PC-9 (cell line): ENCODE measurements at regions not wholly inside any gene's neighbourhood (a gene's known extent, or its start where the extent isn't known, plus 50 kb on each side); places are given as distances from the start of the nearest gene placed in this dataset.

Source experiments
- BruUV-seq: library from RNA; stranded (reverse); fragments of 400-500 nt; replicated peaks from 2 replicates; lab custom pipeline; 2021; lab: Mats Ljungman, UMichigan
- CTCF ChIA-PET: fragments of 300-600 bp; sonication (Branson Sonifier 250); formaldehyde crosslinking; loops from one replicate; lab custom pipeline; 2022; ENCODE audit warnings: antibody characterized with exemption; lab: Charles Lee
- POLR2A ChIA-PET: fragments of 300-600 bp; sonication (Branson Sonifier 250); formaldehyde crosslinking; loops from one replicate; lab custom pipeline; 2022; ENCODE audit warnings: antibody characterized with exemption; ENCODE audit not compliant: unreplicated experiment; lab: Charles Lee
- DNase-seq, 2 experiments: peaks; one replicate each; pipeline versions ENCODE4 v3.0.0 to v3.0.0-alpha.2; 2015 to 2022; ENCODE audit warnings: mixed read lengths in 1 of 2
- H2AFZ ChIP-seq: fragments of 200-600 bp; sonication (generic); 2 replicates; pipeline ENCODE4 v1.8.1; 2017; ENCODE audit warnings: antibody characterized with exemption
- H3F3A ChIP-seq: fragments of 200-600 bp; sonication (generic); 2 replicates; pipeline ENCODE4 v1.8.1; 2017; ENCODE audit warnings: antibody characterized with exemption, mild to moderate bottlenecking, low read depth; ENCODE audit not compliant: insufficient read depth
- H3K27ac ChIP-seq: fragments of 200-600 bp; sonication (generic); 2 replicates; pipeline ENCODE4 v1.6.1; 2016; ENCODE audit warnings: mixed run types
- H3K27me3 ChIP-seq: fragments of 200-600 bp; sonication (generic); 2 replicates; pipeline ENCODE4 v1.6.1; 2016; ENCODE audit warnings: low read depth, mixed run types; ENCODE audit not compliant: insufficient read depth
- H3K36me3 ChIP-seq: fragments of 200-600 bp; sonication (generic); 2 replicates; pipeline ENCODE4 v1.6.1; 2016; ENCODE audit warnings: low read depth, mixed run types
- H3K4me1 ChIP-seq: fragments of 200-600 bp; sonication (generic); replicated peaks from 2 replicates; pipeline ENCODE4 v1.6.1; 2016; ENCODE audit warnings: mixed run types; ENCODE audit not compliant: insufficient read depth
- H3K4me2 ChIP-seq: fragments of 200-600 bp; sonication (generic); 2 replicates; pipeline ENCODE4 v1.6.1; 2017; ENCODE audit warnings: mixed run types
- H3K4me3 ChIP-seq: fragments of 200-600 bp; sonication (generic); 2 replicates; pipeline ENCODE4 v1.6.1; 2016; ENCODE audit warnings: mixed run types
- H3K79me2 ChIP-seq: fragments of 200-600 bp; sonication (generic); 2 replicates; pipeline ENCODE4 v1.6.1; 2017; ENCODE audit warnings: low read depth, mixed run types
- H3K9me2 ChIP-seq: fragments of 200-600 bp; sonication (generic); 2 replicates; pipeline ENCODE4 v1.8.1; 2017; ENCODE audit warnings: mild to moderate bottlenecking; ENCODE audit not compliant: insufficient read depth
- H3K9me3 ChIP-seq: fragments of 200-600 bp; sonication (generic); 2 replicates; pipeline ENCODE4 v1.8.1; 2016; ENCODE audit warnings: low read depth; ENCODE audit not compliant: insufficient read depth
- H4K20me1 ChIP-seq: fragments of 200-600 bp; sonication (generic); 2 replicates; pipeline ENCODE4 v1.8.1; 2017; ENCODE audit not compliant: insufficient read depth
- EZH2 ChIP-seq: fragments of 200-600 bp; sonication (generic); IDR thresholded peaks from 2 replicates; pipeline ENCODE4 v1.8.0; 2017; ENCODE audit warnings: antibody characterized with exemption, low read depth
- intact Hi-C: fragments of 100-400 bp; cut with micrococcal nuclease; formaldehyde crosslinking; loops from one replicate; pipeline ENCODE4 v1.10.0; 2022; ENCODE audit not compliant: unreplicated experiment
- TF ChIP-seq, protein P1 (sequence below): fragments of 200-600 bp; sonication (generic); conservative IDR thresholded peaks from 2 replicates; pipeline ENCODE4 v1.6.1; 2017; ENCODE audit warnings: mixed run types, antibody characterized with exemption, mild to moderate bottlenecking, moderate library complexity

DNA sequence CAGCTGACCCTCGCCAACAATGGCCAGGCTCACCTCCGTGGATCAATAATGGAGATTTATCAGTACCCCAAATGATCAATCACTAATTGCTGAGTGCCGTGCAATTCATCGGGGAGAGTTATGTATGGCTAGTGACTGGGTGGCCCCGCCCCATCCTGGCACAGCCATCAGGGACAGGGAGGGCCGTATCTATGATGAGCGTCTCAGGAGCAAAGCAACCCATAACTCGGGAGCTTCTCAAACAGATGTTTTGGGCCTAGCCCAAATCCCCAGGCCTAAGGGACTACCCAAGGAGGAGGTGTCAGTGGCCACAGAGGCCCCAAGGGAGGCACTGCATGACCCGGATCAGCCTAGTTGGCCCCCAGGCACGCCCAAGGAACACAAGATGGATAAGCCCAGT is 180.0 kb upstream of the LINGO1 start:
- intact Hi-C loops, result no loop called here
- CTCF ChIA-PET, result no interaction called here

DNA sequence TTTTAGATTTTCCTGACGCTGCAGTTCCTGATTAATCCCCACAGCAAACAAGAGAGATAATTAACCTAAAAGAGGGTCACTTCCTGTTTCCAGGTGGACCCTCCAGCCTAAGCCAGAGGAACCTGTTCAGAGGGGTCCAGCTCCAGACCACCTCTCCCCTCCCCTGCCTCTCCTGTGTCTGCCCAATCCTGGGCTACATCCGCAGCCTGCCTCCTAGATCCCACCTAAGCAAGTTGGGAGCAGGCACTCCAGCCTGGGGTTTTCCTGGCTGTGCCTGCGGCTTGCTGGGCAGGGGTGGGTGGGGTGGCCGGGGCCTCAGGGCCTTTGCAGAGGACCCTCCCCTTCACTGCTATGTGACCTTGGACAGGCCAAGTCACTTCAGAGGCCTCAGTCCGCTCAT is 178.6 kb upstream of the LINGO1 start:
- DNase-seq, result no peak
- no peaks in the 10 kb centered on the region for H3K36me3 ChIP-seq
- H3F3A ChIP-seq, result no peaks in the 10 kb centered on the region
- H3K4me1 ChIP-seq, result no peaks in the 10 kb centered on the region
- H3K4me3 ChIP-seq, result no peak overlapping the region
- H3K9me2 ChIP-seq, result no peaks in the 10 kb centered on the region
- no peak overlapping the region for H3K4me2 ChIP-seq
- H3K27me3 ChIP-seq, result peaks cover 48% of the 10 kb centered on the region
- H4K20me1 ChIP-seq, result no peaks in the 10 kb centered on the region
- H3K79me2 ChIP-seq, result no peaks in the 10 kb centered on the region
- CTCF ChIA-PET, result no interaction called here
- no peak overlapping the region for H2AFZ ChIP-seq
- POLR2A ChIA-PET, result no interaction called here
- BruUV-seq, result no TSS peak
- no peak overlapping the region for H3K27ac ChIP-seq
- intact Hi-C loops, result no loop called here
- no peaks in the 10 kb centered on the region for H3K9me3 ChIP-seq
- TF ChIP-seq, protein P1, sequence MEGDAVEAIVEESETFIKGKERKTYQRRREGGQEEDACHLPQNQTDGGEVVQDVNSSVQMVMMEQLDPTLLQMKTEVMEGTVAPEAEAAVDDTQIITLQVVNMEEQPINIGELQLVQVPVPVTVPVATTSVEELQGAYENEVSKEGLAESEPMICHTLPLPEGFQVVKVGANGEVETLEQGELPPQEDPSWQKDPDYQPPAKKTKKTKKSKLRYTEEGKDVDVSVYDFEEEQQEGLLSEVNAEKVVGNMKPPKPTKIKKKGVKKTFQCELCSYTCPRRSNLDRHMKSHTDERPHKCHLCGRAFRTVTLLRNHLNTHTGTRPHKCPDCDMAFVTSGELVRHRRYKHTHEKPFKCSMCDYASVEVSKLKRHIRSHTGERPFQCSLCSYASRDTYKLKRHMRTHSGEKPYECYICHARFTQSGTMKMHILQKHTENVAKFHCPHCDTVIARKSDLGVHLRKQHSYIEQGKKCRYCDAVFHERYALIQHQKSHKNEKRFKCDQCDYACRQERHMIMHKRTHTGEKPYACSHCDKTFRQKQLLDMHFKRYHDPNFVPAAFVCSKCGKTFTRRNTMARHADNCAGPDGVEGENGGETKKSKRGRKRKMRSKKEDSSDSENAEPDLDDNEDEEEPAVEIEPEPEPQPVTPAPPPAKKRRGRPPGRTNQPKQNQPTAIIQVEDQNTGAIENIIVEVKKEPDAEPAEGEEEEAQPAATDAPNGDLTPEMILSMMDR, result no peak
- TF ChIP-seq EZH2, result no peak

More for the DNA sequence above, 180.0 kb upstream of the LINGO1 start:
- Histone ChIP-seq H3K27me3 (peaks cover 34% of the 10 kb centered on the region; the same call in 1 of the 2 replicates), H3K4me2 (no peak overlapping the region), H4K20me1 (no peaks in the 10 kb centered on the region), H3K9me3 (no peaks in the 10 kb centered on the region), H3K27ac (no peak overlapping the region), H3K36me3 (no peaks in the 10 kb centered on the region), H3K9me2 (no peaks in the 10 kb centered on the region), H3K79me2 (no peaks in the 10 kb centered on the region), H3F3A (no peaks in the 10 kb centered on the region), H3K4me3 (no peak overlapping the region), H2AFZ (no peak overlapping the region), H3K4me1 (no peaks in the 10 kb centered on the region)
- BruUV-seq, result no TSS peak
- TF ChIP-seq, protein P1, result no peak
- no peak for TF ChIP-seq EZH2
- no peak for DNase-seq
- POLR2A ChIA-PET, result no interaction called here

DNA sequence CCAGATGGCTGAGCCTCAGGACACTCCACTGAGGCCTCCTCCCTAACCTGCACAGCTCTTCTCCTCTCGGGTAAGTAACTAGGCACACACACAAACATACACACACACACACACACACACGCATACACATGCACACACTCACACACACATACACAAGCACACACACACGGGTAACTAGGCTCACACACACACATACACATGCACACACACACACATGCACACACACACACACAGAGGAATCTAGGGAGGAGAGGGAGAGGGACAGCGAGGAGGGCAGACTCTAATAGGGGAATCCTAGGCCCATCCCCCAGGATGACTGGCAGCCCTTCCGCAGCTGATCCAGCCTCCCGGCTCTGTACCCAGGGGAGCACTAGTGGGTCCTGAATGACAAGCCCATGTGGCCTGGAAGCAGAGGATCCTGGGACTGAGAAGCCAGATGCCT is 177.4 kb upstream of the LINGO1 start:
- Histone ChIP-seq H3F3A (no peaks in the 10 kb centered on the region), H4K20me1 (no peaks in the 10 kb centered on the region), H3K9me3 (no peaks in the 10 kb centered on the region), H3K79me2 (no peaks in the 10 kb centered on the region), H2AFZ (no peak overlapping the region), H3K27ac (no peak overlapping the region), H3K27me3 (peaks cover 53% of the 10 kb centered on the region), H3K9me2 (no peaks in the 10 kb centered on the region), H3K4me2 (no peak overlapping the region), H3K36me3 (no peaks in the 10 kb centered on the region), H3K4me3 (no peak overlapping the region), H3K4me1 (no peaks in the 10 kb centered on the region)
- no TSS peak for BruUV-seq
- CTCF ChIA-PET, result no interaction called here
- POLR2A ChIA-PET, result no interaction called here
- TF ChIP-seq, protein P1, result no peak
- no peak for TF ChIP-seq EZH2
- intact Hi-C loops, result no loop called here
- no peak for DNase-seq
